HCT116 (cell line): ENCODE measurements at regions not wholly inside any gene's neighbourhood (a gene's known extent, or its start where the extent isn't known, plus 50 kb on each side); places are given as distances from the start of the nearest gene placed in this dataset.

Experiments used
- ATAC-seq: fragments of 200-7000 bp; cut with Tn5 transposase; 2 replicates; pipeline ENCODE4 v1.9.1; 2020; ENCODE audit warnings: mild to moderate bottlenecking, moderate library complexity
- BruUV-seq: library from RNA; stranded (reverse); fragments of 400-500 nt; replicated peaks from 2 replicates; lab custom pipeline; 2021; lab: Mats Ljungman, UMichigan
- CTCF ChIA-PET: fragments of 300-600 bp; sonication (Branson Sonifier 250); formaldehyde crosslinking; loops from one replicate; lab custom pipeline; 2021; ENCODE audit warnings: antibody characterized with exemption; lab: Charles Lee
- POLR2A ChIA-PET: fragments of 300-600, 350-600 bp; sonication (Branson Sonifier 250); formaldehyde crosslinking; loops from one replicate; lab custom pipeline; 2021; ENCODE audit warnings: antibody characterized with exemption; lab: Charles Lee
- RAD21 ChIA-PET, 2 experiments: fragments of 300-600 bp; sonication (Branson Sonifier 250); formaldehyde crosslinking; loops; one replicate each; lab custom pipeline; 2023; ENCODE audit warnings: low total read pairs in 2 of 2; ENCODE audit not compliant: uncharacterized antibody in 2 of 2, unreplicated experiment in 2 of 2, low non-redundant PET in 1 of 2; lab: Charles Lee
- DNase-seq: peaks from one replicate; pipeline ENCODE4 v3.0.0-alpha.2; 2010; ENCODE audit warnings: low read depth, low spot score
- H2AFZ ChIP-seq: fragments of 200-600 bp; shearing (Covaris generic), sonication (generic); 2 replicates; pipeline ENCODE4 v1.6.1; 2017; ENCODE audit warnings: low read depth, mixed run types, mixed read lengths, antibody characterized with exemption, low read length; ENCODE audit not compliant: poor library complexity, severe bottlenecking
- H3K27ac ChIP-seq: 2 replicates; pipeline ENCODE4 v1.5.1; 2012; ENCODE audit warnings: low read depth, low read length
- H3K27me3 ChIP-seq: fragments of 200-600 bp; sonication (generic); 2 replicates; pipeline ENCODE4 v1.6.1; 2016; ENCODE audit warnings: mixed run types, low read length, mixed read lengths; ENCODE audit not compliant: insufficient read depth
- H3K36me3 ChIP-seq, 2 experiments: fragments of 200-500 bp in 1 of 2; fragments of 200-600 bp in 1 of 2; sonication (Bioruptor generic) in 1 of 2; sonication (generic) in 1 of 2; 2 replicates each; pipeline versions ENCODE4 v1.5.1 to v1.6.1; 2014 to 2016; ENCODE audit warnings: low read length in 2 of 2, inconsistent platforms in 1 of 2, mixed read lengths in 1 of 2, mixed run types in 1 of 2; ENCODE audit not compliant: insufficient read depth in 2 of 2, control insufficient read depth in 1 of 2
- H3K4me1 ChIP-seq, 2 experiments: fragments of 200-600 bp in 1 of 2; sonication (generic) in 1 of 2; 2 replicates each; pipeline versions ENCODE4 v1.5.1 to v1.6.1; 2012 to 2017; ENCODE audit warnings: low read length in 2 of 2, inconsistent platforms in 1 of 2, mild to moderate bottlenecking in 1 of 2, mixed read lengths in 1 of 2, mixed run types in 1 of 2, moderate library complexity in 1 of 2; ENCODE audit not compliant: insufficient read depth in 2 of 2, control insufficient read depth in 1 of 2
- H3K4me2 ChIP-seq: fragments of 200-600 bp; sonication (generic); 2 replicates; pipeline ENCODE4 v1.6.1; 2017; ENCODE audit warnings: mixed run types, low read length, mixed read lengths
- H3K4me3 ChIP-seq, 2 experiments: fragments of 200-600 bp in 1 of 2; sonication (generic) in 1 of 2; replicated peaks in 1 of 2; 2 replicates each; pipeline ENCODE4 v1.5.1; 2011 to 2016; ENCODE audit warnings: low read length in 2 of 2, control low read depth in 1 of 2, low read depth in 1 of 2, mild to moderate bottlenecking in 1 of 2, mixed read lengths in 1 of 2, mixed run types in 1 of 2
- H3K79me2 ChIP-seq: fragments of 200-600 bp; sonication (generic); 2 replicates; pipeline ENCODE4 v1.6.1; 2017; ENCODE audit warnings: mild to moderate bottlenecking, mixed run types, low read length, moderate library complexity, mixed read lengths; ENCODE audit not compliant: insufficient read depth
- H3K9ac ChIP-seq: fragments of 200-600 bp; sonication (generic); 2 replicates; pipeline ENCODE4 v1.6.1; 2016; ENCODE audit warnings: low read length, mixed read lengths
- H3K9me2 ChIP-seq: fragments of 200-600 bp; sonication (generic), shearing (Covaris generic); 2 replicates; pipeline ENCODE4 v1.6.1; 2017; ENCODE audit warnings: mixed run types, mild to moderate bottlenecking, moderate library complexity; ENCODE audit not compliant: insufficient read depth
- H3K9me3 ChIP-seq, 2 experiments: fragments of 200-500 bp in 1 of 2; fragments of 200-600 bp in 1 of 2; sonication (Bioruptor generic) in 1 of 2; sonication (generic) in 1 of 2; 2 replicates each; pipeline ENCODE4 v1.6.1; 2014 to 2017; ENCODE audit warnings: low read length in 2 of 2, mixed read lengths in 2 of 2, inconsistent platforms in 1 of 2, low read depth in 1 of 2, mild to moderate bottlenecking in 1 of 2, mixed run types in 1 of 2, moderate library complexity in 1 of 2; ENCODE audit not compliant: control insufficient read depth in 1 of 2, insufficient read depth in 1 of 2
- H4K20me1 ChIP-seq: fragments of 200-600 bp; sonication (generic), shearing (Covaris generic); 2 replicates; pipeline ENCODE4 v1.6.1; 2017; ENCODE audit warnings: mixed run types, mild to moderate bottlenecking, moderate library complexity; ENCODE audit not compliant: insufficient read depth
- ATF3 ChIP-seq: IDR thresholded peaks from 2 replicates; pipeline ENCODE4 v1.6.1; 2012
- CEBPB ChIP-seq: IDR thresholded peaks from 2 replicates; pipeline ENCODE4 v1.6.1; 2012; ENCODE audit warnings: low read depth
- CTCF ChIP-seq, 3 experiments: fragments of 200-600 bp in 1 of 3; sonication (generic) in 1 of 3; IDR thresholded peaks in 2 of 3; conservative IDR thresholded peaks in 1 of 3; 2 replicates each; pipeline ENCODE4 v1.5.1; 2012 to 2017; ENCODE audit warnings: low read depth in 2 of 3, low read length in 2 of 3, antibody characterized with exemption in 1 of 3, borderline replicate concordance in 1 of 3, control low read depth in 1 of 3, mild to moderate bottlenecking in 1 of 3, mixed read lengths in 1 of 3, mixed run types in 1 of 3, moderate library complexity in 1 of 3; ENCODE audit not compliant: insufficient read depth in 1 of 3
- EGR1 ChIP-seq: IDR thresholded peaks from 2 replicates; pipeline ENCODE4 v1.6.1; 2012; ENCODE audit warnings: low read depth
- EZH2phosphoT487 ChIP-seq: fragments of 200-600 bp; IDR thresholded peaks from 2 replicates; pipeline ENCODE4 v1.6.1; 2018; ENCODE audit warnings: antibody characterized with exemption, borderline replicate concordance
- JUND ChIP-seq: IDR thresholded peaks from 2 replicates; pipeline ENCODE4 v1.6.1; 2012
- MAX ChIP-seq: IDR thresholded peaks from 2 replicates; pipeline ENCODE4 v1.6.1; 2012
- POLR2AphosphoS5 ChIP-seq: IDR thresholded peaks from 2 replicates; pipeline ENCODE4 v1.6.1; 2011; ENCODE audit warnings: mild to moderate bottlenecking, low read depth, low read length, moderate library complexity
- RAD21 ChIP-seq: IDR thresholded peaks from 2 replicates; pipeline ENCODE4 v1.6.1; 2012; ENCODE audit warnings: low read depth, mild to moderate bottlenecking
- REST ChIP-seq: IDR thresholded peaks from 2 replicates; pipeline ENCODE4 v1.6.1; 2012; ENCODE audit warnings: low read depth
- SP1 ChIP-seq: IDR thresholded peaks from 2 replicates; pipeline ENCODE4 v1.6.1; 2012; ENCODE audit warnings: low read depth
- SRF ChIP-seq: IDR thresholded peaks from 2 replicates; pipeline ENCODE4 v1.6.1; 2012; ENCODE audit warnings: low read depth
- YY1 ChIP-seq: IDR thresholded peaks from 2 replicates; pipeline ENCODE4 v1.6.1; 2011; ENCODE audit warnings: low read length, low read depth, moderate library complexity, mild to moderate bottlenecking; ENCODE audit not compliant: insufficient replicate concordance; ENCODE audit errors: extremely low read depth
- ZNF274 ChIP-seq: fragments of 200-500 bp; sonication (Bioruptor generic); IDR thresholded peaks from 2 replicates; pipeline ENCODE4 v1.6.1; 2014; ENCODE audit warnings: mild to moderate bottlenecking, low read depth, low read length, inconsistent platforms
- intact Hi-C: fragments of 100-400 bp; cut with micrococcal nuclease; formaldehyde crosslinking; loops from 2 replicates; pipeline ENCODE4 v1.10.0; 2022

- Histone ChIP-seq H3K4me1 (no peaks in the 10 kb centered on the region), H3K79me2 (no peaks in the 10 kb centered on the region), H3K9me3 (no peaks in the 10 kb centered on the region), H4K20me1 (no peaks in the 10 kb centered on the region), H3K9me2 (no peaks in the 10 kb centered on the region), H3K27ac (no peak overlapping the region), H3K27me3 (no peaks in the 10 kb centered on the region), H3K4me3 (no peak overlapping the region), H3K36me3 (no peaks in the 10 kb centered on the region), H3K4me2 (no peak overlapping the region), H2AFZ (no peak overlapping the region), H3K9ac (no peak overlapping the region)
- CTCF ChIA-PET: interaction anchor here (0.9 to 7.2 kb wide), 5 partner anchors 17 to 1330 kb away, joined by 3 to 107 read pairs (median 4); no protein-coding TSS in a partner anchor
- RAD21 ChIA-PET: interaction anchor here in 1 of 2 experiments (1.1 kb wide), 1 partner anchor 266 kb away, joined by 4 read pairs; no protein-coding TSS in a partner anchor
- POLR2A ChIA-PET: no interaction called here
- intact Hi-C loops: loop anchor here (1.0 to 5.0 kb wide), 2 partner anchors 266 to 1336 kb away; partner anchors contain the start of gene ZPBP
- peak; percentile 74 for ATAC-seq
- BruUV-seq: no TSS peak
- peak; percentile 19 for DNase-seq
- no peak for TF ChIP-seq ATF3
- no peak for TF ChIP-seq POLR2AphosphoS5
- TF ChIP-seq SRF: no peak
- TF ChIP-seq JUND: no peak
- TF ChIP-seq REST: no peak
- TF ChIP-seq CTCF (IDR thresholded peaks at IDR 0.05 in 2 of 3, conservative IDR thresholded peaks at IDR 0.05 in 1 of 3; ENCODE audit: borderline replicate concordance in 1 of 3, insufficient read depth in 1 of 3, low read depth in 2 of 3, low read length in 2 of 3): peak; percentile 64 to 76 (median 65); a peak in 5 of 6 replicates
- TF ChIP-seq RAD21: peak; percentile 78
- no peak for TF ChIP-seq EGR1
- TF ChIP-seq EZH2phosphoT487: no peak
- no peak for TF ChIP-seq ZNF274
- TF ChIP-seq SP1: no peak
- TF ChIP-seq MAX: no peak
- TF ChIP-seq YY1: no peak
- no peak for TF ChIP-seq CEBPB
Observed at GRCh38 chr7:51428217-51428887, 111.7 kb upstream of the COBL start.
